CD4-positive, alpha-beta T cell (primary cell): ENCODE measurements at regions not wholly inside any gene's neighbourhood (a gene's known extent, or its start where the extent isn't known, plus 50 kb on each side); places are given as distances from the start of the nearest gene placed in this dataset.

Experiments
- ATAC-seq: fragments of 200-7000 bp; cut with Tn5 transposase; one replicate; pipeline ENCODE4 v1.10.0; 2022; ENCODE audit warnings: mild to moderate bottlenecking; ENCODE audit not compliant: poor library complexity
- CTCF ChIA-PET: fragments of 350-600 bp; sonication (Branson Sonifier 250); formaldehyde crosslinking; loops from one replicate; lab custom pipeline; 2021; ENCODE audit warnings: antibody characterized with exemption, inconsistent platforms; lab: Charles Lee
- POLR2A ChIA-PET: fragments of 350-600 bp; sonication (Branson Sonifier 250); formaldehyde crosslinking; loops from one replicate; lab custom pipeline; 2021; ENCODE audit warnings: antibody characterized with exemption, inconsistent platforms; lab: Charles Lee
- DNase-seq, 14 experiments: peaks; one replicate each; pipeline ENCODE4 v3.0.0-alpha.2; 2013 to 2020; ENCODE audit warnings: mixed read lengths in 2 of 14
- H3K27ac ChIP-seq, 2 donors: one replicate each; pipeline versions ENCODE4 v1.5.1 to v1.7.0; 2013; ENCODE audit warnings: low read length in 2 of 2, low read depth in 1 of 2, mild to moderate bottlenecking in 1 of 2
- H3K27me3 ChIP-seq, 2 experiments: 1 replicate in 1 of 2; 2 replicates in 1 of 2; pipeline versions ENCODE4 v1.6.1 to v1.7.0; 2013; ENCODE audit warnings: low read length in 2 of 2, control low read depth in 1 of 2, mild to moderate bottlenecking in 1 of 2, moderate library complexity in 1 of 2; ENCODE audit not compliant: insufficient read depth in 2 of 2, control insufficient read depth in 1 of 2
- H3K36me3 ChIP-seq: one replicate; pipeline ENCODE4 v1.6.1; 2013; ENCODE audit warnings: low read length, control low read depth; ENCODE audit not compliant: insufficient read depth
- H3K4me1 ChIP-seq: one replicate; pipeline ENCODE4 v1.6.1; 2013; ENCODE audit warnings: low read length, control low read depth; ENCODE audit not compliant: insufficient read depth
- H3K4me3 ChIP-seq: one replicate; pipeline ENCODE4 v1.5.1; 2013; ENCODE audit warnings: mild to moderate bottlenecking, low read length, moderate library complexity
- H3K9me3 ChIP-seq, 2 experiments: 1 replicate in 1 of 2; 2 replicates in 1 of 2; pipeline versions ENCODE4 v1.6.1 to v1.7.0; 2013; ENCODE audit warnings: low read length in 2 of 2, mild to moderate bottlenecking in 2 of 2, control low read depth in 1 of 2, moderate library complexity in 1 of 2; ENCODE audit not compliant: control insufficient read depth in 1 of 2, insufficient read depth in 1 of 2
- H3K27ac Mint-ChIP-seq: one replicate; pipeline ENCODE4 v1.8.0; 2020; ENCODE audit warnings: mixed read lengths
- H3K27me3 Mint-ChIP-seq: one replicate; pipeline ENCODE4 v1.8.0; 2021; ENCODE audit warnings: mixed read lengths
- H3K36me3 Mint-ChIP-seq: one replicate; pipeline ENCODE4 v1.8.0; 2021; ENCODE audit warnings: low read depth, mixed read lengths
- H3K4me1 Mint-ChIP-seq: one replicate; pipeline ENCODE4 v1.8.0; 2021; ENCODE audit warnings: low read depth, mixed read lengths
- H3K4me3 Mint-ChIP-seq: one replicate; pipeline ENCODE4 v1.8.0; 2020; ENCODE audit warnings: mild to moderate bottlenecking, mixed read lengths
- H3K9me3 Mint-ChIP-seq: one replicate; pipeline ENCODE4 v1.8.0; 2020; ENCODE audit warnings: mixed read lengths
- intact Hi-C, 2 experiments: fragments of 100-400 bp; cut with DNase I in 1 of 2; cut with micrococcal nuclease in 1 of 2; formaldehyde crosslinking; loops; one replicate each; pipeline versions ENCODE4 v1.15.1 to v1.9.0; 2023 to 2025; cut with DNase I, micrococcal nuclease
- TF ChIP-seq, protein P1 (sequence below): fragments of 200-600 bp; IDR thresholded peaks from one replicate; pipeline ENCODE4 v1.8.0; 2022; ENCODE audit warnings: antibody characterized with exemption, mild to moderate bottlenecking

DNA sequence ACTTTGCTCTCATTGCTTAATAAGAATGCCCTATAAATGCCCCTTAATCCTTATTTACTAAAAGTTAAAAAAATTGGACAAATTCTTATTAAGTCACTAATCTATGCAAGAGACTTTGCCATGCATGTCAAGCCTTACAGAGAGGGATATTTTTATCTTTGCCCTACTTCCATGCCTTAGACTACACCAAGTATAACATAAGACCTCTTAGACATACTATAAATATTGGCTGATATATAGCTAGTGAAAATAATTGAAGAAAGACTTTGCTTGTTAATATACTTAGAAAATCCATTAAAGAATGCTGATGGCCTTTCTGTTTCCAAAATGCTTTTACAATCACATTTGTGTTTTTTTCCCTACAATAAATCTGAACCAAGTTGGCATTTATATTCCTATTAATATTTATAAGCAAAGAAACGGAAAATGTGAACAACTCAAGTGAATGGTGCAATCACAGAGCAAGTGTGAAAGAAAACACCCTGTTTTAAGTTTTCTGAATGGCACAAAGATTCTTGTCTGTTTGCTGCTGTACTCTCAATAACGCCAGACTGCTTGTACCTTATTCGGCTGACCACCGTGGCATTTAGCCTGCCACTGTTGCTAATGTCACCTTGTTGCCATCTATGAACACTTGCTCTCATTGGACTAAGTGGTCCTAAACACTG, 105.0 kb downstream of the MC4R start:
- Mint-ChIP-seq H3K4me1 (no peaks in the 10 kb centered on the region), H3K27me3 (no peaks in the 10 kb centered on the region), H3K27ac (no peak overlapping the region), H3K36me3 (no peaks in the 10 kb centered on the region), H3K9me3 (peaks cover 4% of the 10 kb centered on the region), H3K4me3 (no peak overlapping the region)
- no peaks in the 10 kb centered on the region for H3K4me1 ChIP-seq
- H3K36me3 ChIP-seq, result no peaks in the 10 kb centered on the region
- TF ChIP-seq, protein P1, sequence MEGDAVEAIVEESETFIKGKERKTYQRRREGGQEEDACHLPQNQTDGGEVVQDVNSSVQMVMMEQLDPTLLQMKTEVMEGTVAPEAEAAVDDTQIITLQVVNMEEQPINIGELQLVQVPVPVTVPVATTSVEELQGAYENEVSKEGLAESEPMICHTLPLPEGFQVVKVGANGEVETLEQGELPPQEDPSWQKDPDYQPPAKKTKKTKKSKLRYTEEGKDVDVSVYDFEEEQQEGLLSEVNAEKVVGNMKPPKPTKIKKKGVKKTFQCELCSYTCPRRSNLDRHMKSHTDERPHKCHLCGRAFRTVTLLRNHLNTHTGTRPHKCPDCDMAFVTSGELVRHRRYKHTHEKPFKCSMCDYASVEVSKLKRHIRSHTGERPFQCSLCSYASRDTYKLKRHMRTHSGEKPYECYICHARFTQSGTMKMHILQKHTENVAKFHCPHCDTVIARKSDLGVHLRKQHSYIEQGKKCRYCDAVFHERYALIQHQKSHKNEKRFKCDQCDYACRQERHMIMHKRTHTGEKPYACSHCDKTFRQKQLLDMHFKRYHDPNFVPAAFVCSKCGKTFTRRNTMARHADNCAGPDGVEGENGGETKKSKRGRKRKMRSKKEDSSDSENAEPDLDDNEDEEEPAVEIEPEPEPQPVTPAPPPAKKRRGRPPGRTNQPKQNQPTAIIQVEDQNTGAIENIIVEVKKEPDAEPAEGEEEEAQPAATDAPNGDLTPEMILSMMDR, result no peak
- peaks cover 0 to 3% of the 10 kb centered on the region in 2 experiments for H3K9me3 ChIP-seq
- ChIA-PET CTCF (no interaction called here), POLR2A (no interaction called here)
- H3K27ac ChIP-seq, result no peak overlapping the region
- no peak overlapping the region for H3K4me3 ChIP-seq
- no peaks in the 10 kb centered on the region for H3K27me3 ChIP-seq
- intact Hi-C loops, result no loop called here
- no peak for DNase-seq
- ATAC-seq, result no peak

DNA sequence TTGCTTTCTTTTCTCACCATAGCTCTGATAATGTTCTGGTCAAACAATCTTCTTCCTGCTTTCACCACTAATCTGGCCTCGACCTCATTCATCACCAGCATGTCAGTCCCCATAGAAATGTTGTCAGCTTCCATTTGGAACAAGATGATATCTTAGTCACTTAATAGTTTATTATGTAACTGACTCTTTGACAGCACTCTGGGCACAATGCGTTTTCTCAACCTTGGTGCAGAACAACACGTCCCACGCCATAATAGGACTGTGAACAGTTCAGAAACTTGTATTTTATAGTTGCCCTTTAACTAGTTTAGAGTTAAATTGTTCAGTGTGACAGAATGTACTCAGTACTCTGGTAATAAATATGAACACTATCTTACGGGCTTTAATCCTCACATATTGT, 106.0 kb downstream of the MC4R start:
- Histone ChIP-seq H3K27me3 (no peaks in the 10 kb centered on the region), H3K4me1 (no peaks in the 10 kb centered on the region), H3K27ac (no peak overlapping the region), H3K36me3 (no peaks in the 10 kb centered on the region), H3K4me3 (no peak overlapping the region), H3K9me3 (peaks cover 0 to 1% of the 10 kb centered on the region in 2 experiments)
- Mint-ChIP-seq H3K9me3 (peaks cover under 1% of the 10 kb centered on the region), H3K27ac (no peak overlapping the region), H3K4me1 (no peaks in the 10 kb centered on the region), H3K36me3 (no peaks in the 10 kb centered on the region), H3K4me3 (no peak overlapping the region), H3K27me3 (no peaks in the 10 kb centered on the region)
- ATAC-seq, result no peak
- ChIA-PET POLR2A (no interaction called here), CTCF (no interaction called here)
- intact Hi-C loops, result no loop called here
- DNase-seq, result no peak
- TF ChIP-seq, protein P1, result no peak

DNA sequence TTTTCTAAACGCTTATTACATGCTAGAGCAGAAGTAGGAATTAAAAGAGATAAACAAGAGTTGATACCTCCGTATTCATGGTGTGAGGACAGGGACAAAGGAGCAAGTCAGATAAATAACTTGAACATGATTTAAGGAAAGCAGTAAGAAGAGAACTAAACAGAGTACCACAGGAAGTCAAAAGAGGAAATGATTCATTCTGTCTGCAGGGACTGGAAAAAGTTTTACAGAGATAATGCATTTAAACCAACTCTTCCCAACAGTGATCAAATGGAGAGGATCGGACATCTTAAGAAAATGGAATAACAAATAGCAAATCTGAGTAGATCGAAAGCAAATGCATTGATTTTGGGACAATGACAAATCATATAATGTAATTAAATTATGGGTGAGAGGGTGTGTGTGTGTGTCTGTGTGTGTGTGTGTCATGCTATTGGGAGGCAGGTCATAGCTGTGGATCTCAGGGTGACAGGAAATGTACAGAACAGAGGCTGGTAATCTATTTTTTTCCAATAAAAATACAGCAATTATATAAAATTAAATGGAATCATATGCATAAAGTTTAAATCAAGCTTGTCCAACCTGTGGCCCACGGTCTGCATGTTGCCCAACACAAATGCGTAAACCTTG, 113.4 kb downstream of the MC4R start:
- no peaks in the 10 kb centered on the region for H3K9me3 Mint-ChIP-seq
- TF ChIP-seq, protein P1, result no peak
- H3K27ac Mint-ChIP-seq, result no peak overlapping the region
- no peak overlapping the region for H3K4me3 Mint-ChIP-seq
- H3K27me3 ChIP-seq, result no peaks in the 10 kb centered on the region
- H3K27me3 Mint-ChIP-seq, result no peaks in the 10 kb centered on the region
- ChIA-PET CTCF (no interaction called here), POLR2A (no interaction called here)
- no peaks in the 10 kb centered on the region for H3K4me1 Mint-ChIP-seq
- DNase-seq, result no peak
- no peaks in the 10 kb centered on the region for H3K36me3 ChIP-seq
- H3K36me3 Mint-ChIP-seq, result no peaks in the 10 kb centered on the region
- ATAC-seq, result no peak
- no peak overlapping the region for H3K4me3 ChIP-seq
- intact Hi-C loops, result no loop called here
- H3K4me1 ChIP-seq, result no peaks in the 10 kb centered on the region
- no peak overlapping the region for H3K27ac ChIP-seq
- no peaks in the 10 kb centered on the region for H3K9me3 ChIP-seq
